Natural killer cell (primary cell): ENCODE measurements at regions not wholly inside any gene's neighbourhood (a gene's known extent, or its start where the extent isn't known, plus 50 kb on each side); places are given as distances from the start of the nearest gene placed in this dataset.
A peak's percentile ranks its signal among the peaks of the same experiment; 100 is the strongest.

Source experiments
- ATAC-seq, 3 donors: fragments of 150-1000 bp in 2 of 3; fragments of 200-7000 bp in 1 of 3; cut with Tn5 transposase; 1 replicate in 1 of 3; 2 replicates in 2 of 3; pipeline ENCODE4 v1.10.0; 2021; ENCODE audit warnings: mild to moderate bottlenecking in 2 of 3, moderate library complexity in 2 of 3
- DNase-seq, 2 donors: peaks; one replicate each; pipeline versions ENCODE4 v3.0.0 to v3.0.0-alpha.2; 2013 to 2021; ENCODE audit warnings: mixed read lengths in 1 of 2
- H3K27ac ChIP-seq: one replicate; pipeline ENCODE4 v1.5.1; 2013; ENCODE audit warnings: mild to moderate bottlenecking, low read length
- H3K27me3 ChIP-seq: one replicate; pipeline ENCODE4 v1.6.1; 2013; ENCODE audit warnings: low read length; ENCODE audit not compliant: control insufficient read depth, insufficient read depth
- H3K36me3 ChIP-seq: one replicate; pipeline ENCODE4 v1.6.1; 2013; ENCODE audit warnings: low read length; ENCODE audit not compliant: control insufficient read depth, insufficient read depth
- H3K4me1 ChIP-seq: one replicate; pipeline ENCODE4 v1.6.1; 2013; ENCODE audit warnings: low read length; ENCODE audit not compliant: control insufficient read depth, insufficient read depth
- H3K4me3 ChIP-seq: one replicate; pipeline ENCODE4 v1.5.1; 2013; ENCODE audit warnings: low read length
- H3K9me3 ChIP-seq: one replicate; pipeline ENCODE4 v1.6.1; 2013; ENCODE audit warnings: low read length; ENCODE audit not compliant: control insufficient read depth, insufficient read depth
- H3K27ac Mint-ChIP-seq, 2 donors: one replicate each; pipeline ENCODE4 v1.8.0; 2022; ENCODE audit warnings: mild to moderate bottlenecking in 2 of 2, mixed read lengths in 2 of 2, moderate library complexity in 1 of 2
- H3K27me3 Mint-ChIP-seq, 2 donors: one replicate each; pipeline ENCODE4 v1.8.0; 2022; ENCODE audit warnings: low read depth in 2 of 2, mixed read lengths in 2 of 2
- H3K36me3 Mint-ChIP-seq: one replicate; pipeline ENCODE4 v1.8.0; 2022; ENCODE audit warnings: mixed read lengths
- H3K4me1 Mint-ChIP-seq, 2 donors: one replicate each; pipeline ENCODE4 v1.8.0; 2022; ENCODE audit warnings: mixed read lengths in 2 of 2
- H3K4me3 Mint-ChIP-seq: one replicate; pipeline ENCODE4 v1.8.0; 2022; ENCODE audit warnings: mild to moderate bottlenecking, moderate library complexity, mixed read lengths
- H3K9me3 Mint-ChIP-seq, 2 donors: one replicate each; pipeline ENCODE4 v1.8.0; 2022; ENCODE audit warnings: mixed read lengths in 2 of 2
- CTCF ChIP-seq: fragments of 200-600 bp; IDR thresholded peaks from one replicate; pipeline ENCODE4 v1.8.0; 2022; ENCODE audit warnings: antibody characterized with exemption
- WGBS: methylation state at CpG from one replicate; pipeline ENCODE4 v1.1.7; 2013; ENCODE audit warnings: missing lambda C conversion rate; ENCODE audit not compliant: insufficient coverage; 5-methylcytosine and 5-hydroxymethylcytosine counted together
- intact Hi-C: fragments of 100-400 bp; cut with micrococcal nuclease; formaldehyde crosslinking; loops from one replicate; pipeline ENCODE4 v1.14.2; 2022

- no peak for TF ChIP-seq CTCF
- ATAC-seq = no peak
- no peak overlapping the region for H3K4me3 Mint-ChIP-seq
Observed at GRCh38 chr18:59788791-59789106, 91.5 kb upstream of the CCBE1 start.

GRCh38 chr18:59787998-59788790 is 91.0 kb upstream of the CCBE1 start:
- Mint-ChIP-seq H3K36me3 (no peaks in the 10 kb centered on the region), H3K4me1 (no peaks in the 10 kb centered on the region), H3K9me3 (no peaks in the 10 kb centered on the region), H3K27ac (no peak overlapping the region), H3K27me3 (peaks cover 0 to under 1% of the 10 kb centered on the region in 2 donors), H3K4me3 (no peak overlapping the region)
- no peak for DNase-seq
- intact Hi-C loops = no loop called here
- Histone ChIP-seq H3K27me3 (no peaks in the 10 kb centered on the region), H3K9me3 (no peaks in the 10 kb centered on the region), H3K36me3 (no peaks in the 10 kb centered on the region), H3K4me3 (no peak overlapping the region), H3K27ac (no peak overlapping the region), H3K4me1 (no peaks in the 10 kb centered on the region)
- 65% methylated on average over 13 of the region's 13 CpGs for WGBS
- TF ChIP-seq CTCF = no peak
- no peak for ATAC-seq

More at GRCh38 chr18:59788791-59789106, 91.5 kb upstream of the CCBE1 start:
- Mint-ChIP-seq H3K4me1 (no peaks in the 10 kb centered on the region), H3K27ac (no peak overlapping the region), H3K27me3 (no peaks in the 10 kb centered on the region), H3K9me3 (no peaks in the 10 kb centered on the region), H3K36me3 (no peaks in the 10 kb centered on the region)
- 74% methylated on average over 2 of the region's 2 CpGs for WGBS
- H3K27me3 ChIP-seq = no peaks in the 10 kb centered on the region
- H3K4me1 ChIP-seq = no peaks in the 10 kb centered on the region
- intact Hi-C loops = no loop called here
- H3K36me3 ChIP-seq = no peaks in the 10 kb centered on the region
- no peaks in the 10 kb centered on the region for H3K9me3 ChIP-seq
- no peak overlapping the region for H3K27ac ChIP-seq
- H3K4me3 ChIP-seq = no peak overlapping the region
- DNase-seq = no peak

- TF ChIP-seq CTCF = no peak
- H3K4me3 ChIP-seq = no peak overlapping the region
- DNase-seq = no peak
- H3K9me3 ChIP-seq = no peaks in the 10 kb centered on the region
- Mint-ChIP-seq H3K4me3 (no peak overlapping the region), H3K4me1 (no peaks in the 10 kb centered on the region), H3K36me3 (no peaks in the 10 kb centered on the region), H3K27ac (no peak overlapping the region), H3K27me3 (peaks cover 0 to 4% of the 10 kb centered on the region in 2 donors), H3K9me3 (no peaks in the 10 kb centered on the region)
- 81% methylated on average over 2 of the region's 3 CpGs for WGBS
- no peak overlapping the region for H3K27ac ChIP-seq
- ATAC-seq = no peak
- intact Hi-C loops = no loop called here
- H3K4me1 ChIP-seq = no peaks in the 10 kb centered on the region
- H3K36me3 ChIP-seq = no peaks in the 10 kb centered on the region
- no peaks in the 10 kb centered on the region for H3K27me3 ChIP-seq
Observed at GRCh38 chr18:59784694-59785093, 87.5 kb upstream of the CCBE1 start.

- DNase-seq (peak in 1 of 2 donors; percentile 13), ATAC-seq (no peak)
- no peak overlapping the region for H3K27ac Mint-ChIP-seq
- H3K4me3 Mint-ChIP-seq = no peak overlapping the region
- H3K9me3 Mint-ChIP-seq = no peaks in the 10 kb centered on the region
- no peaks in the 10 kb centered on the region for H3K36me3 Mint-ChIP-seq
- intact Hi-C loops = no loop called here
- Histone ChIP-seq H3K9me3 (no peaks in the 10 kb centered on the region), H3K36me3 (no peaks in the 10 kb centered on the region), H3K4me3 (no peak overlapping the region), H3K4me1 (no peaks in the 10 kb centered on the region), H3K27me3 (no peaks in the 10 kb centered on the region), H3K27ac (no peak overlapping the region)
- TF ChIP-seq CTCF = no peak
- H3K27me3 Mint-ChIP-seq = peaks cover 0 to 4% of the 10 kb centered on the region in 2 donors
- 35% methylated on average over 5 of the region's 5 CpGs for WGBS
- no peaks in the 10 kb centered on the region for H3K4me1 Mint-ChIP-seq
Observed at GRCh38 chr18:59783138-59783537, 85.9 kb upstream of the CCBE1 start.
